PC-9 (cell line): ENCODE measurements at regions not wholly inside any gene's neighbourhood (a gene's known extent, or its start where the extent isn't known, plus 50 kb on each side); places are given as distances from the start of the nearest gene placed in this dataset.

Experiments
- BruUV-seq: library from RNA; stranded (reverse); fragments of 400-500 nt; replicated peaks from 2 replicates; lab custom pipeline; 2021; lab: Mats Ljungman, UMichigan
- CTCF ChIA-PET: fragments of 300-600 bp; sonication (Branson Sonifier 250); formaldehyde crosslinking; loops from one replicate; lab custom pipeline; 2022; ENCODE audit warnings: antibody characterized with exemption; lab: Charles Lee
- POLR2A ChIA-PET: fragments of 300-600 bp; sonication (Branson Sonifier 250); formaldehyde crosslinking; loops from one replicate; lab custom pipeline; 2022; ENCODE audit warnings: antibody characterized with exemption; ENCODE audit not compliant: unreplicated experiment; lab: Charles Lee
- DNase-seq, 2 experiments: peaks; one replicate each; pipeline versions ENCODE4 v3.0.0 to v3.0.0-alpha.2; 2015 to 2022; ENCODE audit warnings: mixed read lengths in 1 of 2
- H2AFZ ChIP-seq: fragments of 200-600 bp; sonication (generic); 2 replicates; pipeline ENCODE4 v1.8.1; 2017; ENCODE audit warnings: antibody characterized with exemption
- H3F3A ChIP-seq: fragments of 200-600 bp; sonication (generic); 2 replicates; pipeline ENCODE4 v1.8.1; 2017; ENCODE audit warnings: antibody characterized with exemption, mild to moderate bottlenecking, low read depth; ENCODE audit not compliant: insufficient read depth
- H3K27ac ChIP-seq: fragments of 200-600 bp; sonication (generic); 2 replicates; pipeline ENCODE4 v1.6.1; 2016; ENCODE audit warnings: mixed run types
- H3K27me3 ChIP-seq: fragments of 200-600 bp; sonication (generic); 2 replicates; pipeline ENCODE4 v1.6.1; 2016; ENCODE audit warnings: low read depth, mixed run types; ENCODE audit not compliant: insufficient read depth
- H3K36me3 ChIP-seq: fragments of 200-600 bp; sonication (generic); 2 replicates; pipeline ENCODE4 v1.6.1; 2016; ENCODE audit warnings: low read depth, mixed run types
- H3K4me1 ChIP-seq: fragments of 200-600 bp; sonication (generic); replicated peaks from 2 replicates; pipeline ENCODE4 v1.6.1; 2016; ENCODE audit warnings: mixed run types; ENCODE audit not compliant: insufficient read depth
- H3K4me2 ChIP-seq: fragments of 200-600 bp; sonication (generic); 2 replicates; pipeline ENCODE4 v1.6.1; 2017; ENCODE audit warnings: mixed run types
- H3K4me3 ChIP-seq: fragments of 200-600 bp; sonication (generic); 2 replicates; pipeline ENCODE4 v1.6.1; 2016; ENCODE audit warnings: mixed run types
- H3K79me2 ChIP-seq: fragments of 200-600 bp; sonication (generic); 2 replicates; pipeline ENCODE4 v1.6.1; 2017; ENCODE audit warnings: low read depth, mixed run types
- H3K9me2 ChIP-seq: fragments of 200-600 bp; sonication (generic); 2 replicates; pipeline ENCODE4 v1.8.1; 2017; ENCODE audit warnings: mild to moderate bottlenecking; ENCODE audit not compliant: insufficient read depth
- H3K9me3 ChIP-seq: fragments of 200-600 bp; sonication (generic); 2 replicates; pipeline ENCODE4 v1.8.1; 2016; ENCODE audit warnings: low read depth; ENCODE audit not compliant: insufficient read depth
- H4K20me1 ChIP-seq: fragments of 200-600 bp; sonication (generic); 2 replicates; pipeline ENCODE4 v1.8.1; 2017; ENCODE audit not compliant: insufficient read depth
- EZH2 ChIP-seq: fragments of 200-600 bp; sonication (generic); IDR thresholded peaks from 2 replicates; pipeline ENCODE4 v1.8.0; 2017; ENCODE audit warnings: antibody characterized with exemption, low read depth
- intact Hi-C: fragments of 100-400 bp; cut with micrococcal nuclease; formaldehyde crosslinking; loops from one replicate; pipeline ENCODE4 v1.10.0; 2022; ENCODE audit not compliant: unreplicated experiment
- TF ChIP-seq, protein P1 (sequence below): fragments of 200-600 bp; sonication (generic); conservative IDR thresholded peaks from 2 replicates; pipeline ENCODE4 v1.6.1; 2017; ENCODE audit warnings: mixed run types, antibody characterized with exemption, mild to moderate bottlenecking, moderate library complexity

DNA sequence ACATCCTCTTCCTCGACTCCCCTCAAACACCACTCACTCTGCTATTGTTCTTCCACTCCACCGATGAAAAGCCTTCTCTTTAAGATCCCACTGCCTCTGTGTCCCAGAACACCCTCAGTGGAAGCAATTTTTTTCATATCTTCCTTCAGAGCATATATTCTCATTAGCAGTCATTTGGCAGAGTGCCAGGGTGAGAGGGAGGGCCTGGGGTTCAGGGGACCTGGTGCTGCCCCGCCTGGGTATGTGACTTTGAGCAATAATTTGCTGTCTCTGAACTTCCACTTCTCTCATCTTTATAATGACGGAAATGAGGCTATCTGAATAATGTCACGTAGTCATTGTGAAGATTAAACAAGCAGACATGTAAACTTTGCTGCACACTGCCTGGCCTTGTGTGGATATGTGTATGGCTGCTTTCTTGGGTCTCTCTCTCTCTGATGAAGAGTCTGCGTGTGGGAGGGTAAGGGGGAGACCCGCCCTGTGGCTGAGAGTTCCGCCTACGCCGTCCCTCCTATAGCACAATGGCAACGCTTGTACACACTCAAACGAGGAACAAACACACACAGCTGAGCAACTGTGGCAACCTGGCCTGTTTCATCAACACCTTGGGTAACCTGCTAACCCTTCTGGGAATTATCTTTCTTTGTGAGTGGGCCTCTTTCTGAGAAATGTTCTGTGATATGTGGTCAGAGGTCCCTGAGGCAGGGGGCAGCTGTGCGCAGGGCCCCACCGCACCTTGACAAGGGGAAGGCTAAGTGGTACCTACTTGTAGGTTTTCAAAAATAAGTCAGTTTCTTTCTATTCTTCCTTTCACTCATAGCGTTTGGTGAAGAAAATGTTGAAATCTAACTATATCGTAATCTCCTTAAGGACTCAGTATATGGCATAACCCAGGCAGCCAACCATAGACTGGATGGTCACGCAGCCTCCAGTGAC is 369.8 kb downstream of the SV2B start:
- intact Hi-C loops, result no loop called here
- no TSS peak for BruUV-seq
- CTCF ChIA-PET, result no interaction called here

DNA sequence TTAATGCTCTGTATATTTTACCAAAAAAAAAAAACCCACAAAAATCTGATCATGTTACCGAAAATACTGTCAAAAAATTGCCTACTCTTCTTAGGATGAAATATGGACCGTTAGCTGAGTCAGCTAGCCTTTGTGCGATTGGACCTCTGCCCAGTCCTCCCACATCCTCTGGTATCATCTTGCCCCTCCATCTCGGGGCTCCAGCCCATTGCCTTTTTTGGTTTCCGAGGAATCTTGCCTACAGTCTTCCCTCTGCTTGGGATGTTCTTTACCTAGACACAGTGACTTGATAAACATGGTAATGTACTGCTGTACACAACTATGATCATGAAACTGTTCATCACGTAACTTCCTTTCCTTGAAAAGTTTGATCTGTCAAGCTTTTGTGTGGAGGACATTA is 371.4 kb downstream of the SV2B start:
- BruUV-seq, result no TSS peak
- no peak overlapping the region for H2AFZ ChIP-seq
- POLR2A ChIA-PET, result no interaction called here
- no peak overlapping the region for H3K4me2 ChIP-seq
- H3K4me3 ChIP-seq, result no peak overlapping the region
- no peaks in the 10 kb centered on the region for H3K79me2 ChIP-seq
- no peak overlapping the region for H3K27ac ChIP-seq
- no peaks in the 10 kb centered on the region for H4K20me1 ChIP-seq
- TF ChIP-seq, protein P1, sequence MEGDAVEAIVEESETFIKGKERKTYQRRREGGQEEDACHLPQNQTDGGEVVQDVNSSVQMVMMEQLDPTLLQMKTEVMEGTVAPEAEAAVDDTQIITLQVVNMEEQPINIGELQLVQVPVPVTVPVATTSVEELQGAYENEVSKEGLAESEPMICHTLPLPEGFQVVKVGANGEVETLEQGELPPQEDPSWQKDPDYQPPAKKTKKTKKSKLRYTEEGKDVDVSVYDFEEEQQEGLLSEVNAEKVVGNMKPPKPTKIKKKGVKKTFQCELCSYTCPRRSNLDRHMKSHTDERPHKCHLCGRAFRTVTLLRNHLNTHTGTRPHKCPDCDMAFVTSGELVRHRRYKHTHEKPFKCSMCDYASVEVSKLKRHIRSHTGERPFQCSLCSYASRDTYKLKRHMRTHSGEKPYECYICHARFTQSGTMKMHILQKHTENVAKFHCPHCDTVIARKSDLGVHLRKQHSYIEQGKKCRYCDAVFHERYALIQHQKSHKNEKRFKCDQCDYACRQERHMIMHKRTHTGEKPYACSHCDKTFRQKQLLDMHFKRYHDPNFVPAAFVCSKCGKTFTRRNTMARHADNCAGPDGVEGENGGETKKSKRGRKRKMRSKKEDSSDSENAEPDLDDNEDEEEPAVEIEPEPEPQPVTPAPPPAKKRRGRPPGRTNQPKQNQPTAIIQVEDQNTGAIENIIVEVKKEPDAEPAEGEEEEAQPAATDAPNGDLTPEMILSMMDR, result no peak
- intact Hi-C loops, result no loop called here
- no peaks in the 10 kb centered on the region for H3K36me3 ChIP-seq
- no peaks in the 10 kb centered on the region for H3F3A ChIP-seq
- DNase-seq, result no peak
- peaks cover 6% of the 10 kb centered on the region; the same call in 1 of the 2 replicates for H3K9me3 ChIP-seq
- CTCF ChIA-PET, result no interaction called here
- H3K27me3 ChIP-seq, result no peaks in the 10 kb centered on the region
- no peaks in the 10 kb centered on the region for H3K4me1 ChIP-seq
- H3K9me2 ChIP-seq, result peaks cover 4% of the 10 kb centered on the region; the same call in 1 of the 2 replicates

More for the DNA sequence above, 369.8 kb downstream of the SV2B start:
- POLR2A ChIA-PET, result no interaction called here
- Histone ChIP-seq H3K9me2 (no peaks in the 10 kb centered on the region), H3K4me3 (no peak overlapping the region), H3K27me3 (no peaks in the 10 kb centered on the region), H3F3A (no peaks in the 10 kb centered on the region), H3K79me2 (no peaks in the 10 kb centered on the region), H3K36me3 (no peaks in the 10 kb centered on the region), H3K27ac (no peak overlapping the region), H3K4me1 (no peaks in the 10 kb centered on the region), H3K4me2 (no peak overlapping the region), H4K20me1 (no peaks in the 10 kb centered on the region), H2AFZ (no peak overlapping the region), H3K9me3 (peaks cover 3% of the 10 kb centered on the region; the same call in 1 of the 2 replicates)
- DNase-seq, result no peak
- TF ChIP-seq, protein P1, result no peak
- no peak for TF ChIP-seq EZH2

DNA sequence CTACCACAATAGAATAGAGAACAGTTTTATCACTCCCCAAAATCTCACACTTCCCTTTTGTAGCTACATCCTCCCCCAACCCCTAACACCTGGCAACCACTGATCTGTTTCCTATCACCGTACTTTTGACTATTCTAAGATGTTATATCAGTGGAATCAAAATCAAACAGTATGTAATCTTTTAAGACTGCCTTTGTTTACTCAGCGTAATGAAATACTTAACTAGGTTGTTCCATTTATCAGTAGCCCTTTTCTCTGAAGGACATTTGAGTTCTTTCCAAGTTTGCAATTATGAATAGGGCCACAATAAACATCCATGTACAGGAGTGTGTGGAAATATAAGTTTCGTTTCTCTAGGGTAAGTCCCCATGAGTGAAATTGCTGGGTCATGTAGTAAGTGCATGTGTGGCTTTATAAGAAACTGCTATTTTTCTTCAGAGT is 372.3 kb downstream of the SV2B start:
- H3K9me2 ChIP-seq, result peaks cover 4% of the 10 kb centered on the region; the same call in 1 of the 2 replicates
- no peak overlapping the region for H3K4me3 ChIP-seq
- H4K20me1 ChIP-seq, result no peaks in the 10 kb centered on the region
- ChIA-PET POLR2A (no interaction called here), CTCF (no interaction called here)
- peaks cover 6% of the 10 kb centered on the region; the same call in 1 of the 2 replicates for H3K9me3 ChIP-seq
- TF ChIP-seq, protein P1, result no peak
- no peak for TF ChIP-seq EZH2
- H3K27ac ChIP-seq, result no peak overlapping the region
- no peaks in the 10 kb centered on the region for H3K4me1 ChIP-seq
- no peaks in the 10 kb centered on the region for H3F3A ChIP-seq
- no peaks in the 10 kb centered on the region for H3K79me2 ChIP-seq
- BruUV-seq, result no TSS peak
- intact Hi-C loops, result no loop called here
- no peaks in the 10 kb centered on the region for H3K36me3 ChIP-seq
- H3K4me2 ChIP-seq, result no peak overlapping the region
- H3K27me3 ChIP-seq, result no peaks in the 10 kb centered on the region
- no peak for DNase-seq
- no peak overlapping the region for H2AFZ ChIP-seq
